GM21447 (cell line): ENCODE measurements at regions not wholly inside any gene's neighbourhood (a gene's known extent, or its start where the extent isn't known, plus 50 kb on each side); places are given as distances from the start of the nearest gene placed in this dataset.

Experiments used
- ATAC-seq: cut with Tn5 transposase; IDR thresholded peaks from one replicate; pipeline ENCODE4 v1.9.1; 2021; ENCODE audit not compliant: unreplicated experiment

DNA sequence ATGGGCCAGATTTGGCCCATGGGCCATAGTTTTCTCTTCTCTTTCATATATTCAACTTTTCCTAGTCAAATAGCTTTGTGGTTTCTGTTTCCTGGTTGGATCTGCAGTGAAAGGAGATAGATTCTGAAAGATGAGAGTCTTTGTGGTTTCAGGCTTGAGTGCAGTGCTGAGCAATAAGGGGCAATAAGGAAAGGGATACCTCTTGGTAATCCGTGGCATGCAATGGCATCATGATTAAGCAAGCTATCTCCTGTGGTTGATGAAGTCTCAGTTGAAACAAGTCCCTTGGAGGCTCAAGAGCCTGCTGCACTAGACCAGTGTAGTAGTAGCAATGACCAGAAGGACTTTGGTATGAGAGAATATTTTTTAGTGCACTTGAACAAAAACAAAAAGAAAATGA lies 187.7 kb upstream of the CNTNAP2 start:
- ATAC-seq: no peak

DNA sequence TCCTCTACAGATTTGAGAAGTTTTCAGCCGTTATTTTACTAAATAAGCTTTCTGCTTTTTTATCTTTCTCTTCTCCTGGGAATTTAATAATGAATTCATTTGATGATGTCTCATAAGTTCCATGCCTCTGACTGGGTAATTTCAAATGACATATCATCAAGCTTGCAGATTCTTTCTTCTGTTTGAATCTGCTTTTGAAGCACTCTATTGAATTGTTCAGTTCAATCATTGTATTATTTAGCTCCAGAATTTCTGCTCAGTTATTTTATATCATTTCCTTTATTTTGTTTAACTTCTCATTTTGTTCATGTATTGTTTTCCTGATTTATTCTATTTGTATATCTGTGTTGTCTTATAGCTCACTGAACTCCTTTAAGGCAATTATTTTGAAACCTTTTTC lies 196.9 kb upstream of the CNTNAP2 start:
- no peak for ATAC-seq

DNA sequence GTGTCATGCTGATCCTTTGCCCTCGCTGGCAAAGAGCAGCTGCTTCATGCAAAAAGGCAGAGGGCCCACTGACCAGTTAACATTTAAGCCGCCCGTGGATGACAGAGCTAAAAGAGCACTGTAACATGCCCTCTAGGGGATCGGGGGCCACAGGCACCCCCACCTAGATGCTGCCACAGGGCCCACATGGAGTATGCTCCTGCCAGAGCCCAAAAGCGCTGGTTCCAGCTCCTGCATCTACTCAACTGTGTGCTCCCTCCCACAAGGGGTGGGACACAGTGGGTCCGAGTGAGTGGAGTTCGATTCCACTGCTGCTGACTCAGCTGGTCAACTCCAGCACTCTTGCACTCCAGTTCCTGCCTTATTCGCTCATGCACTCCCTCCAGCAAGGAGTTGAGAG lies 199.8 kb upstream of the CNTNAP2 start:
- ATAC-seq: no peak

DNA sequence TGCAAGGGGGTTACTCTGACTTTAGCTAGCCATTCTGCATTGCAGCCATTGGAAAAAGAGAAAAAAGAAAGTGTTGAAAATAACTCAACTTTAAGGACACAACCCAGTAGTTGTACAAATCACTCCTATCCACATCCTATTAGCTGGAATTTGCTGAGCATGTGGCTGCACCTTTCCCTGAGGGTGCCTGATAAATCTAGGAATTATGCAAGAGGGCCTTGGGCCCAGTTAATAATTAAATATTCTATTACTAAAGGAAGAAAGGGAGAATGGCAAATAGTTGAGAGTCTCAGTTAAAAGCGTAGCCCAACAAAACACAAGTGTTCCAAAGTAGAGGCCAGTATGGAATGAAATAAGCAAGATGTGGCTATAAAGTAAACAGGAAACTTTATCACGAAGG lies 200.9 kb upstream of the CNTNAP2 start:
- no peak for ATAC-seq

DNA sequence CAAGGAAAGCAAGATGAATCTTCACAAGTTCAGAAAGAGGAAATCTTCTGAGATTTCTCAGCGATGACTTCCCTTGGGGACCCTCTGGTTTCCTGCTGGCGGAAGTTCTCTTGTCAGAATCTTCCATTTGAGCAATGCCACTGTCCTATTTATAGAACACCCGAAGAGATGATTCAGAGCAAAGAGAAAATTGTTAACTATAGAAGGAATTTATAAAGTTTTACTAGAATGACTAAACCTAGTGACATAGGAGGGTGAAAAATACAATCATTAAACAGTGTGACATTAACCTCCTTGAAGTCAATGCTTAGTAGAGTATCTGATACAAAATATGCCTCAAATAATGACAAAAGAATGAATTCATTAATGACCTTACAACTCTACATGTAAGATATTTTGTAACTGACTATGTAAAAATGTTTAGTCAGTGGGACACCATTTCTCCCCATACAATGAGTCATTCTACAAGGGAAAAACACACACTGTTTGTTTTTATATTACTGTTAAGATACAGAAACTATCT lies 206.5 kb upstream of the CNTNAP2 start:
- peak; percentile 89 for ATAC-seq

DNA sequence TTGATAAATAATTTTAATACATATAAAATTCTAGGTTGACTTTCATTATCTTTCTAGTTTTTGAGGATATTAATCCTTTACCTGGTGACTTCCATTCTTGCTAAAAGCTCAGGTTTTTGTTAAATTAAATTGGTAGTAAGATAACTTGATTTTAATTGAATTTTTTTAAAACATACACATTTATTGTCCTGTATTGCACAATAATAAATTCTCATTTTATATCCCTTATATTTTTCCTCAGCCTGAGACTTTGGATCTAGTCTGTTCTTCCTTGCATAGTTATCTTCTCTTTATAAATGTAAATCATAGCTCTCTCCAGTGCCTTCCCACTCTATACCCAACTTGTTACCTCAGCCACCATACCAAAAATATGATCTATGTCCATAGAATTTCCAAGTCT lies 212.9 kb upstream of the CNTNAP2 start:
- ATAC-seq: no peak

DNA sequence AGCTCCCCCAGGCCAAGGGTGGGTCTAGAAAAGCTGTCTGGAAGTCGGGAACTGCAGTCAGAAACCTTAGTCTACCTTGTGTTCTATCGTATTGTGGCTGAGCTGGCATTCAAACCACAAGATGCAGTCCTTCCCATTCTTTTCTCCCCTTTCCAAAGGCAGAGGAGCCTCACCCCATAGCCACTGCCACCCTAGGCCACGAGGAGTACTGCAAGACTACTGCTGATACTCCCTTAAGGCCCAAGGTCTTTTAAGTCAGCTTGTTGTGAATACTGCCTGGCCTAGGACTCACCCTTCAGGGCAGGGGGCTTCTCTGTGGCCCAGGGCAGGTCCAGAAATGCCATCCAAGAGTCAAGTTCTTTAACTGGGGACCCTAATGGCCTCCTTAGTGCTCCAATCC lies 214.5 kb upstream of the CNTNAP2 start:
- ATAC-seq: no peak

DNA sequence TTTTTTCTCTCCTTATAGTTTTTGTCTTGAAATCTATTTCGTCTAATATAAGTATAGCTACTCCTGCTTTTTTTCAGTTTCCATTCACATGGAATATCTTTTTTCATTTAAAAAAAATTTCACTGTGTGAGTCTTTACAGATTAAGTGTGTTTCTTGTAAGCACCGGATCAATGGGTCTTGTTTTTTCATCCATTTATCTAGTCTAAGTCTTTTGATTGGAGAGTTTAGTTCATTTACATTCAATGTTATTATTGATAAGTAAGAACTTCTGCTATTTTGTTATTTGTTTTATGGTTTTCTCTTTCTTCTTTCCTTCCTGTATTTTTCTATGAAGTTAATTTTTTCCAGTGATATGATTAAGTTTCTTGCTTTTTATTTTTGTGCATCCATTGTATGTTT lies 216.7 kb upstream of the CNTNAP2 start:
- no peak for ATAC-seq

DNA sequence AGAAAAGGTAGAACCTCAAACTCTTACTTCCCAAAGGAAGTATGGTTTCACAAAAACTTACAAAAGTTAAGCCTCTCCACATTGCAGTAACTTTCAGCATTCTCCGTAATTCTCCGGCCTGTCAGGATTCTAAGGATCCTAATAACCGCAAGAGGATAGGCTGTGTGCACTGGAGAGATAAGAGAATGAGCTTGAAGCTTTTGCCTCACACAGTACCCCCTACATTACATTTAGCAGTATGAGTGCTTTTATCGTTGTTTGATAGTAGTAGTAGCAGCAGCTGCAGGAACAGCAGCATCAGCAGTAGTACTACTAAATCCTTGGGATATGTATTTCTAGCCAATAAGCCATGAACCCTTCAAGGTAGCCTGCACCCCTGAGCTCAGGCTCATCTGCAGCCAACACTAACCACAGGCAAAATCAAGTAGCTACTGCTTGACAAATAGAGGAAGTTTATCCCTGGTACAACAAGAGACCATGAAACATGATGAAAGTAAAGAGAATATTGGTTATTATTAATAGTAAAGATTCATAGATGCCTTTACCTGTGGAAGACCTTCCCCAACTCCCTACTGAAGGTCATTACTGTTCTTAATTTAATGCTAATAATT lies 222.6 kb upstream of the CNTNAP2 start:
- no peak for ATAC-seq

DNA sequence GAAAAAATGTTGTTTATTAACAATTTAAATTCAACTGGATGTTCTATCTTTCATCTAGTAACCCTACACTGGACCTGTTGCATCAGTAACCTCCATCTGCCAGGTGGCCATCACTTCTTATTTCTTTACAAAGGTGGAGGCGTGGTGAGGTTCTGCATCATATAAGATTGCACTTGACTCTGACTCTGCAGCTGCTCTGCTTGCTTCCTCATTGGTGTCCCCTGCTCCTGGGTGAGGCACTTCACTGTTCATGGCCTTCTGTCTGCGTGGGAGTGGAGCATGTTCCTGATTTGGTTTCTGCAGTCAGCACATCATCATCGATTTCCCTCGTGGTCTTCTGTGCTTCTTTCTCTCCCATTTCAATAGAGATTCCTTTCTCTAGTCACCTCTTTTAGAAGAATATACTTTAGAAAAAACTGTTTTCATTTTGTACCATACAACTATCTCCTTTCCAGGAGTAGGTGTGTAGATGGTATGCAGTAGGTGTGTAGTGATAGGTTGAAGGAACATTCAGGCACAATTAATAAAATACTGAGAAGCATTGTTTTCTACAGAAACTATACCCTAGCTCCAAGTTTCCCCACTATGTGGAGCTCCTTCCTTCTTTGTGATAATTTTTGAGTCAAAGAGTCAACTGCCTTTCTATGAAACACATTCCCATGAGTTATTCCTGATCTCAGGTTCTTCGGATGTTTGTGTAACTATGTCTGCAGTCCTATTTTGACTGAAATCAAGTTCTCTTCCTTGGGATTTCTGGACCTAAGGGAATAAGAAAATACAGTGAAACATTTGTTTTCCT lies 231.7 kb upstream of the CNTNAP2 start:
- no peak for ATAC-seq

DNA sequence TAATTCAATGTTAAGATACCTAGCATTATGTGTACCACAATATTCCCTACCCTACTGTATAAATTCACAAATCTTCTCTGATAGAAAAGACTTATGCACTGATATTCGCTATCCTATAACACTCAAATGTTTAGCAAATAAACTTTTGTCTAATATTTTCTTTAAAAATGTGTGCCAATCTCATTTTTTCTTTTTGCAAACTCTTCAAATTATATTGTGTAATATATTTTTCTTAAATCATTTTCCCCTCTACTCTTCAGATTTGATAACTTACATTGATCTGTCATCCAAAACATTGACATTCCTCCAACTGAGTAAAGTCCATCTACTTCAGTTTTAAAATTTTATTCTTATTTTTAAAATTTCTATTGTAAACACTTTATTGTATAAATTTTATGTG lies 240.2 kb upstream of the CNTNAP2 start:
- ATAC-seq: no peak

DNA sequence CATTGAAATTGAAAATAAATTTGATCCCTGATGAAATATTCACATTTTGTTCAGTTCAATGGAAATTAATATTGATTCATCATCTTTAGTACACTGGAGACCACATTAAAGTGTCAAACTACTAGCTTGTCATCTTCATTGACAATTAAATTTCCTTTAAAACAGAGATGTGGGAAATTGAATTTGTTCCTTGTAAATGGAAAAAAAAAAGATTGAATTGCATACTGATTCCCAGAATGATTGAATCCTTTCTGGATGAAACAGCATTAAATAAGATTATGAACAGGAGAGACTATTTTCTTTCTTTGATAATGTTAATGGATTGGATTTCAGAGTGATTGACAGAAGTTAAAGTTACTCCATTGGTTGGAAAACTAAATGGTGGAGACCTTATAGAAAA lies 241.3 kb upstream of the CNTNAP2 start:
- ATAC-seq: no peak

DNA sequence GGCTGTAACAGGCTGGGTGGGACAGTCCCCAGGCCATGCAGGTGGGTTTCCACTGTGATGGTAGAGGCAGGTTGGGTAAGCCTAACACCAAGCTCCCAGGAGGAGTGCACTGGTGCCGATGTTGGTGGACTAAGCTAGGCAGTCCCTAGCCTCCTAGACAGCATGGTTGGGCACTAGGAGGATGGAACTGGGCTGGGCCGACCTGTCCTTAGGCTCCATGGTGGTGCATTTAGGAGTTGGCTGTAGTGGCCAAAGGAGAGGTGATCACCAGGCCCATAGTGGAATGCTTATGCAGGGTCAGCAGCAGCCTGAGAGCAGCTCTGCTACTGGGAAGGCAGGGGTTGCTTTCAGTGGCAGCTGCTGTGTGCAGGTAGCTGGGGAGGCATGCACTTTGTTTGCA lies 247.7 kb upstream of the CNTNAP2 start:
- ATAC-seq: no peak

DNA sequence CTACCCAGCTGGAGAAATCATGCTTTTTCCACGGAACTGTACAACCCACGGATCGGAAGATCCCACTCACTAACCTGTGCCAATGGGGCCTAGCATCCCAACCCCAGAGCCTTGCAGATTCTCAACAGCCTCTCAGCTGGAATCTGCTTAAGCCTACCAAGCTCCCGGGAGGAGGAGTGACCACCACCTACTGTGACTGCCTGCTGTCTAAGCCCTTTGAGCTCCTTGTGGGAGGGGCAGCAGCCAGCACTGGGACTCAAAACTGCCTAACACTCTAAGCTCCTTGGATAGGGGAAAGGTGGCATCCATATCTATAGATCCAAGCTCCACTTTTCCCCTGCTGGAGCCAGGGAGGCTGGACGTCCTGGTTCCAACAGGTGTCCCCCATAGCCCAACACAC lies 254.4 kb upstream of the CNTNAP2 start:
- ATAC-seq: no peak

DNA sequence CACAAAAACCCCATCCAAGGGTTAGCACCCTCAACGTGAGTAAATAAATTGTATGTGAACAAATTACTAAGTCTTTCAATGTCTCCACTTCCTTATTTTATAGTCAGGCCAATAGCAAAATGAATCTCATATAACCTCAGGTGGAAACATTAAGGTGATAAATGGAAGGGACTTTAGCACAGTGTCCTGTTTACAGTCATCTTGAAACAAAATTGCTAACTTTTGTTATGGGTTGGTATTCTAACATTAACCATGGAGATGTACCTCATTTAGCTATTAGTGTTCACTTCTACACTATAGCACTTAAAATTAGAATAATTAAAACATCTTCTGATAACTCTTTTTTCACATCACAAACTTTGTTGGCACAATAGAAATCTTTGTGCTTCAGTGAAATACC lies 255.8 kb upstream of the CNTNAP2 start:
- no peak for ATAC-seq

DNA sequence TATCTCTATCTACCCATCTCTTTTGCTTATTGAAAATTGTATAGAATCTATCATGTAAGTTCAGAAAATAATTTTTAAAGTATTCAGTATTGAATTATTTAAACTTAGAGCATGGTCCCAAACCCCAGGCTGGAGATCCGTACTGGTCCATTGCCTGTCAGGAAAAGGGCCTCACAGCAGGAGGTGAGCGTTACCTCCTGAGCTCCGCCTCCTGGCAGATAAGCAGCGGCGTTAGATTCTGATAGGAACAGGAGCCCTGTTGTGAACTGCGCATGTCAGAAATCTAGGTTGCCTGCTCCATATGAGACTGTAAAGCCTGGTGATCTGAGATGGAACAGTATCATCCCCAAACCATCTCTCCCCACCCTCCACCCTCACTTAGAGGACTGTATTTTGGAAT lies 266.0 kb upstream of the CNTNAP2 start:
- no peak for ATAC-seq

DNA sequence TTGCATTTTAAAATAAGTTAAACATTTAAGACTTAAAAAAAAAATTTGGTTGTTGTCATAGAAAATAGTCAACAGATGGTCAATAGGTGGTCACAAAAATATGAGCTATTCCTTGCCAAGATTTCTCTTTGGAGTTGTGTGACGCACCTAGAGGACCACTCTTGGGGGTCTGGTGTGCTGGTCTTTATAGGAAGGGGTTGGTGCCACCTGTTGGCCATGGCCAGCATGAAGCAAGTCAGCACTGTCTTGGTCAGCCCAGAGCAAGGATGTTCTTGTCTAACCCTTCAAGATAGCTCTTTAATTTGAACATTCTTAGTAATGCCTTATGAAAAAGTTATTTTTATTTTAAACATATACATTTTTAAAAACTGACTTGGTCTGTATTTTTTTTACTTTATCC lies 267.9 kb upstream of the CNTNAP2 start:
- ATAC-seq: no peak

DNA sequence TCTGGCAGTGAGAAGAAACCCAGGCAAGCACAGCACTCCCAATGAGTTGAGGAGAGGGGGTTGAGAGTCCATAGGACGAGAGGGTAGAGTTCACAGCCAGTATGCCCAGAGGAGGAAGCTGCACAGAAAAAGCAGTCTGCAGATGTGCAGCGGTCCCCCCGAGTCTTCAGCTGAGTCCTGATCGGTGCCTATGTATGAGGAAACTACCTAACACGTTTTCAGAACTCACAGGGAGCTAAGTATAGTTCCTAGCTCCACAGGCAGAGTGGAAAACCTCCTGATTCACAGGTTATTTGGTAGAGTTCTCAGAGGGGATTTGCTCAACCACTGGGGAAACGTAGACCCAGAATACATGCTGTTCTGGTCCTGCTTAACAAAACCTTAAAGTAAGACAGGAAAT lies 271.3 kb upstream of the CNTNAP2 start:
- no peak for ATAC-seq

DNA sequence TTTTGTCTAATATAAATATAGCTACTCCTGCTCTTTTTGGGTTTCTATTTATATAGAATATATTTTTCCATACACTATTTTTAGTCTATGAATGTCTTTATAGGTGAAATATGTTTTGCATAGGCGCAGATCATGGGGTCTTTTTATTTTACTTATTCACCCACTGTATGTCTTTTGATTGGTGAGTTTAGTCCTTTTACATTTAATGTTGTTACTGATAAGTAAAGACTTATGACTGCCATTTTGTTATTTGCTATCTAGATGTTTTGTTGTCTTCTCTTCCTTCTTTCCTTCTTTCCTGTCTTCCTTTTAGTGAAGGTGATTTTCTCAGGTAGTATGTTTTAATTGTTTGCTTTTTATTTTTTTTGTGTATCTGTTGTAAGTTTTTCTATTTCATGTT lies 276.8 kb upstream of the CNTNAP2 start:
- ATAC-seq: no peak

DNA sequence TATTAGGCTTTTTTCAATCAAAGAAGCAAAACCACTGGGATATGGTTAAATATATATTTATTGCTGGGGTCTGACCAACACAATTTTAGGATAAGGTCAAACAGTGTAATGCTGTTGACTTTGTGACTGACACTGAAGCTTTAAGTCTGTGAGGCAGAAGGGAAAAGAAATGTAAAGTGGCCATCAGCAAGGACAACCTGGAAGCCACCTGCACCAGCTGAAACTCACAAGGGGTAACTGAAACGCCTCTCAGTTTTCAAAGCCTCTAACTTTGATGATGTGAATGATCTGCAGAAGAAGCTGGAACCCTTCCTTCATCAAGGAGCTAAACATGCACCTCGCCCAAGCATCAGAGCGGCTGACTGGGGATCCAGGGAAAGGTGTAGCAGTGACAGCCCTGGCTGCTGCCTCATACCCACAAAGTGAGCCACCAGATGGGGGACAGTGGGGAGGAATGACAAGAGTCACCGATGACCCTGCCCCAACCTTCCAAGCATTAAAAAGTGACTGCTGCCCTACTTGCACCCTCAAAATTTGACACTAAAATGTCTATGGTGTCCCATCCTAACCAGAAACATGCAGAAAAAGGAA lies 284.9 kb upstream of the CNTNAP2 start:
- ATAC-seq: no peak

DNA sequence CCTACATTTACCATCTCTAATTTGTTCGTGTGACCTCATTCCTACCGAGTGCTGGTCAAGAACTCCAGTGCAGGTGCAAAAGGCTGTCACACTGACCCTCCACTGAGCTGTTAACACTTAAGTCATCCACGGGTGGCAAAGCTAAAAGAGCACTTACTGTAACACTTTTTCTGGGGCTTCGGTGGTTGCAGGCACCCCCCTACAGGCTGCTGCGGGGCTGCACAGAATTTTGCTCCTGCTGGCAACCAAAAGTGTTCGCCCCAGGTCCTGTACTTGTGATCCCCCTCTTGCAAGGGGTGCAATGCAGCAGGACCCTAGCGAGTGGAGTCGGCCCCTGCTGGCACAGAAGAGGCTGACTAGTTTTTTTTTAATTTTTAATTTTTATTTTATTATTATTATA lies 298.9 kb upstream of the CNTNAP2 start:
- no peak for ATAC-seq

DNA sequence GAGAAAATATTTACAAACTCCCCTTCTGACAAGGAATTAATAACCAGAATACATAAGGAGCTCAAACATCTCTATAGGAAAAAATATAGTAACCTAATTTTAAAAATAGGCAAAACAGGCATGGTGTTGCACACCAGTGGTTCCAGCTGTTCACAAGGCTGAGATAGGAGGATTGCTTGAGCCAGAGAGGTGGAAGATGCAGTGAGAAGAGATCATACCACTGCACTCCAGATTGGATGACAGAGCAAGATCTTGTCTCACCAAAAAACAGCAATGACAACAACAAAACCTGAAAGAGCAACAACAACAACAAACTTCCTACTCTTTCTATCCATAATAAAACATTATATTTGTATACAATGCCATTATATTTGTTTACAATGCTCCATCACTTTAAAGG lies 304.4 kb upstream of the CNTNAP2 start:
- no peak for ATAC-seq
